ENCODE measurements at regions not wholly inside any gene's neighbourhood (a gene's known extent, or its start where the extent isn't known, plus 50 kb on each side); places are given as distances from the start of the nearest gene placed in this dataset.
"Not testable (repeated sequence)": the region's sequence is repeated elsewhere in the genome, so short reads cannot be mapped to it uniquely, and the experiment has no call there.

- intact Hi-C loops (cut with micrococcal nuclease), result no loop called here
Observed at GRCh38 chr4:15333692-15334633, 93.9 kb upstream of the C1QTNF7 start.

GRCh38 chr4:15336410-15337167 is 91.2 kb upstream of the C1QTNF7 start:
- intact Hi-C loops (cut with micrococcal nuclease), result no loop called here

GRCh38 chr4:15337168-15337657 is 90.6 kb upstream of the C1QTNF7 start:
- intact Hi-C loops (cut with micrococcal nuclease), result not testable (repeated sequence)

GRCh38 chr4:15339737-15340136 is 88.1 kb upstream of the C1QTNF7 start:
- intact Hi-C loops (cut with micrococcal nuclease), result no loop called here

GRCh38 chr4:15340332-15340731 is 87.5 kb upstream of the C1QTNF7 start:
- intact Hi-C loops (cut with micrococcal nuclease), result no loop called here

GRCh38 chr4:15340902-15341732 is 86.7 kb upstream of the C1QTNF7 start:
- intact Hi-C loops (cut with micrococcal nuclease), result no loop called here

- intact Hi-C loops (cut with micrococcal nuclease), result no loop called here
Observed at GRCh38 chr4:15341733-15342300, 86.0 kb upstream of the C1QTNF7 start.

GRCh38 chr4:15343000-15343399 is 84.8 kb upstream of the C1QTNF7 start:
- intact Hi-C loops (cut with micrococcal nuclease), result no loop called here

GRCh38 chr4:15343581-15343980 is 84.3 kb upstream of the C1QTNF7 start:
- intact Hi-C loops (cut with micrococcal nuclease), result no loop called here

- intact Hi-C loops (cut with micrococcal nuclease), result no loop called here
Observed at GRCh38 chr4:15344041-15344440, 83.8 kb upstream of the C1QTNF7 start.

GRCh38 chr4:15345134-15345533 is 82.7 kb upstream of the C1QTNF7 start:
- intact Hi-C loops (cut with micrococcal nuclease), result no loop called here

- intact Hi-C loops (cut with micrococcal nuclease), result no loop called here
Observed at GRCh38 chr4:15348236-15348635, 79.6 kb upstream of the C1QTNF7 start.

GRCh38 chr4:15348695-15349094 is 79.1 kb upstream of the C1QTNF7 start:
- intact Hi-C loops (cut with micrococcal nuclease), result no loop called here

GRCh38 chr4:15349531-15349935 is 78.3 kb upstream of the C1QTNF7 start:
- intact Hi-C loops (cut with micrococcal nuclease), result no loop called here

- intact Hi-C loops (cut with micrococcal nuclease), result no loop called here
Observed at GRCh38 chr4:15349965-15350364, 77.9 kb upstream of the C1QTNF7 start.

- intact Hi-C loops (cut with micrococcal nuclease), result no loop called here
Observed at GRCh38 chr4:15352524-15352923, 75.3 kb upstream of the C1QTNF7 start.

- intact Hi-C loops (cut with micrococcal nuclease), result no loop called here
Observed at GRCh38 chr4:15353207-15353606, 74.6 kb upstream of the C1QTNF7 start.

- intact Hi-C loops (cut with micrococcal nuclease), result no loop called here
Observed at GRCh38 chr4:15354371-15355297, 73.2 kb upstream of the C1QTNF7 start.

- intact Hi-C loops (cut with micrococcal nuclease), result no loop called here
Observed at GRCh38 chr4:15361529-15361928, 66.3 kb upstream of the C1QTNF7 start.

- intact Hi-C loops (cut with micrococcal nuclease), result no loop called here
Observed at GRCh38 chr4:15362541-15362940, 65.3 kb upstream of the C1QTNF7 start.

Data from T-helper 1 cell treated with Interleukin-12 subunit alpha and Interleukin-12 subunit beta and Interleukin-4 antibody, amounts not matched to agents 30 ng/mL and 1 ng/mL, for 36 hours (primary cell).